ENCODE measurements at regions not wholly inside any gene's neighbourhood (a gene's known extent, or its start where the extent isn't known, plus 50 kb on each side); places are given as distances from the start of the nearest gene placed in this dataset.

- TF ChIP-seq TAF1 (IDR thresholded peaks at IDR 0.05; ENCODE audit: borderline replicate concordance, insufficient read depth, low read length), result no peak
- no peak for TF ChIP-seq REST (IDR thresholded peaks at IDR 0.05; ENCODE audit: insufficient read depth in 1 of 2, low read depth in 2 of 2, low read length in 2 of 2)
- TF ChIP-seq POLR2AphosphoS5 (IDR thresholded peaks at IDR 0.05; ENCODE audit: low read depth, low read length), result no peak
- TF ChIP-seq SIN3A (IDR thresholded peaks at IDR 0.05; ENCODE audit: borderline replicate concordance, insufficient read depth, low read length), result no peak
- no peak for TF ChIP-seq FOXP2 (optimal IDR thresholded peaks at IDR 0.05; ENCODE audit: borderline replicate concordance, extremely low read depth, extremely low read length, insufficient read depth)
Measured at GRCh38 chr11:32244453-32244852, 153.6 kb downstream of the RCN1 start.

Measured in PFSK-1 (cell line).